Esophagus (tissue), 2 donors: ENCODE measurements at regions not wholly inside any gene's neighbourhood (a gene's known extent, or its start where the extent isn't known, plus 50 kb on each side); places are given as distances from the start of the nearest gene placed in this dataset.
"Not testable (repeated sequence)": the region's sequence is repeated elsewhere in the genome, so short reads cannot be mapped to it uniquely, and the experiment has no call there.

Experiments
- H3K27ac ChIP-seq, 2 donors: one replicate each; pipeline ENCODE4 v1.5.1; 2013; ENCODE audit warnings: low read depth in 2 of 2, mild to moderate bottlenecking in 2 of 2, inconsistent platforms in 1 of 2, low read length in 1 of 2, moderate library complexity in 1 of 2
- H3K27me3 ChIP-seq, 2 donors: one replicate each; pipeline ENCODE4 v1.6.1; 2013; ENCODE audit warnings: low read length in 2 of 2, control low read depth in 1 of 2, mild to moderate bottlenecking in 1 of 2; ENCODE audit not compliant: insufficient read depth in 2 of 2, control insufficient read depth in 1 of 2
- H3K36me3 ChIP-seq, 2 donors: one replicate each; pipeline ENCODE4 v1.6.1; 2013; ENCODE audit warnings: low read length in 1 of 2; ENCODE audit not compliant: control insufficient read depth in 2 of 2, insufficient read depth in 2 of 2
- H3K4me1 ChIP-seq, 2 donors: one replicate each; pipeline ENCODE4 v1.6.1; 2013; ENCODE audit warnings: low read length in 1 of 2; ENCODE audit not compliant: control insufficient read depth in 2 of 2, insufficient read depth in 2 of 2
- H3K4me3 ChIP-seq, 2 donors: one replicate each; pipeline ENCODE4 v1.5.1; 2013; ENCODE audit warnings: low read length in 2 of 2, mild to moderate bottlenecking in 2 of 2, low read depth in 1 of 2, moderate library complexity in 1 of 2
- H3K9me3 ChIP-seq, 2 donors: one replicate each; pipeline ENCODE4 v1.6.1; 2013; ENCODE audit warnings: mild to moderate bottlenecking in 2 of 2, low read depth in 1 of 2, low read length in 1 of 2, moderate library complexity in 1 of 2; ENCODE audit not compliant: control insufficient read depth in 2 of 2, insufficient read depth in 1 of 2
- WGBS, 2 donors: extraction: QIAGEN DNeasy Blood & Tissue Kit; methylation state at CpG; one replicate each; pipeline ENCODE4 v1.1.7; 2013; 5-methylcytosine and 5-hydroxymethylcytosine counted together
- donor health status: healthy with polysubstance abuse.
- donor health status: Bipolar disorder and iron deficiency.

DNA sequence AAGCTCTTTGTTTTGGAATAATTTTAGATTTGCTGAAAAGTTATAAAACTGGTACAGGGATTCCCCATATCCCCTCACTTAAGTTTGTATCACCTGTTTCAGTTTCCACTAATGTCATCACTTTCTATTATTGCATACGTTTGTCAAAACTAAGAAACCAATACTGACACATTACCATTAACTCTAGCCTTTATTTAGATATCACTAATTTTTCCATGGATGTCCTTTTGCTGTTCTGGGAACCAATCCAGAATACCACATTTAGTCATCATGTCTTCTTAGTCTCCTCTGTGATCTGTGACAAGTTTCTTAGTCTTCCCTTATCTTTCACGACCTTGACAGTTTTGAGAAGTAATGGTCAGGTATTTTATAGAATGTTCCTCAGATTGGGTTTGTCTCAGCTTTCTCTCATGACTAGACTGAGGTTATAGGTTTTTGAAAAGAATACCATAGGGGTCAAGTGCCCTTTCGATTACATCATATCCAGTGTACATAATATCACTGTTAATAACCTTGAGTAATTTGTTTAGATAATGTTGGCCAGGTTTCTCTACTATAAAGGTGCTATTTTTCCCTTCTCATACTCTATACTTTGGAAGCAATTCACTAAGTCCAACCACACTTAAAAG is 51.9 kb upstream of the NMUR2 start:
- no peaks in the 10 kb centered on the region for H3K9me3 ChIP-seq
- no peak overlapping the region for H3K4me3 ChIP-seq
- H3K4me1 ChIP-seq, result no peaks in the 10 kb centered on the region
- no peak overlapping the region for H3K27ac ChIP-seq
- WGBS, 2 donors, result 74 to 84% methylated on average over 3 of the region's 3 CpGs
- H3K27me3 ChIP-seq, result no peaks in the 10 kb centered on the region
- H3K36me3 ChIP-seq, result no peaks in the 10 kb centered on the region

DNA sequence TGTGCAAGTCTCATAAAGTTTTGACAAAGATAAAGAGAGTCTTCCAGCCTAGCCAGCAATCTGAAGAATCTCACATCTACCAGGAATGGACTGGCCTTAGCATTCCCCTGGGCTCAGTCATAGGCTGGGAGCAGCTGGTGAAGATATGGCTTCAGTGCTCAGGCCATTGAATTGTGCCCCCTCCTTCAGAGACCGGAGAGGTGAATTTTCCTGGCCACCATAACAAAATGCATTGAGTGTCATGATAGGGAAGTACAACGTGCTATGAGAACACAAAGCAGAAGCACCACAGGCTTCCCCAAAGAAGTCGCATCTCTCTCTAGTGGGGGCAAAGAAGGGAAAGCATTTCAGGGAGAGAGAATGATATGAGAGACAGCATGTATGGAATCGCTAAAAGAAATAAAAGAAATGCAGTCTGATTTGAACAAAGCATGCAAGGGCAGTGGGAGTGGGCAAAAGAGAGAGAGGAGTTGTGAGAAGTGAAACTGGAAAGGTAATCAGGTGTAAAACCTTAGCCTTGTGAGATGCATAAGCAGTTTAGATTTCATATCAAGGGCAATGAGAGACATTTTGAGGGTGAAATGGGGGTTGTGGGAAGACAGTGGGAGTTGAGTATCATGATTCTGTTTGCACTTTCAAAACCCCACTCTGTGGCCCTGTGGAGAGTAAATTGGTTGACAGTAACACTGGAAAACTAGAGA is 57.1 kb upstream of the NMUR2 start:
- no peak overlapping the region for H3K27ac ChIP-seq
- no peaks in the 10 kb centered on the region for H3K36me3 ChIP-seq
- 42 to 62% methylated on average over 4 of the region's 4 CpGs for WGBS, 2 donors
- H3K27me3 ChIP-seq, result no peaks in the 10 kb centered on the region
- H3K4me3 ChIP-seq, result no peak overlapping the region
- H3K9me3 ChIP-seq, result no peaks in the 10 kb centered on the region
- no peaks in the 10 kb centered on the region for H3K4me1 ChIP-seq

DNA sequence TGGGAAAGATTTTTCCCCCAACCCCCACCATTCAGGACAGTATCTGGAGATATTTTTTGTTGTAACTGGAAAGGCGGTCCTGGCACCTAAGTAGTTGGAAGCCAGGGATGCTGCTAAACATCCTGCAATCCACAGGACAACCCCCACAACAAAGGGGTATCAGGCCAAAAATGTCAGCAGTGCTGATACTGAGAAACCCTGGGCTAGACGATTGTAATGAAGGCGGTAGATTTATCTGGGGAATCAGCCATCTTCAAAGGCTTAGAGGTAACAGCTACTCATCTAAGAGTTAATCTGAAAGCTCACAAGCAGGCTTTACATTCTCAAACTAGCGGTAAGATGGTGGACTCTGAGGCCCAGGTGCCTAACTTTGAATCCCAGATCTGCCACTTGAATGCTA is 59.0 kb upstream of the NMUR2 start:
- Histone ChIP-seq H3K4me1 (no peaks in the 10 kb centered on the region), H3K4me3 (no peak overlapping the region), H3K27ac (no peak overlapping the region), H3K27me3 (no peaks in the 10 kb centered on the region), H3K9me3 (no peaks in the 10 kb centered on the region), H3K36me3 (no peaks in the 10 kb centered on the region)
- WGBS, 2 donors, result 60 to 68% methylated on average over 4 of the region's 4 CpGs

DNA sequence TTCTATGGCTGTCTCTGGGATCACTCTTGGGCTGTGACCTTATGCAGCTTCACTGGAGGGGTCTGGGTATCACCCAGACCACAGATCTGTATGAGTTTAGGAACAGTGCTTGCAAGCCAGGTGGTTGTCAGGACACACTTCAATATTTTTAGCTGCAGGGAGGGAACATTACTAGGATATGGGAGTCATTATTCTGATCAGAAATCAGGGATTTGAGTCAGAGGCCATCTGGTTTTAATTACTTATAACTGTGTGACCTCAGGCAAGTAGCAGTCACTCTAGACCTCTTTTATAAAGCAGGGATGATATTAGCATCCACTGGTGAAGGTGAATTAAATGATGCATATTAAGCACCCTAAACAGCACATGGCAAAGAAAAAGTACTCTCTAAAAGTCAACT is 60.1 kb upstream of the NMUR2 start:
- Histone ChIP-seq H3K9me3 (no peaks in the 10 kb centered on the region), H3K27me3 (no peaks in the 10 kb centered on the region), H3K4me1 (no peaks in the 10 kb centered on the region), H3K27ac (no peak overlapping the region), H3K4me3 (no peak overlapping the region), H3K36me3 (no peaks in the 10 kb centered on the region)

DNA sequence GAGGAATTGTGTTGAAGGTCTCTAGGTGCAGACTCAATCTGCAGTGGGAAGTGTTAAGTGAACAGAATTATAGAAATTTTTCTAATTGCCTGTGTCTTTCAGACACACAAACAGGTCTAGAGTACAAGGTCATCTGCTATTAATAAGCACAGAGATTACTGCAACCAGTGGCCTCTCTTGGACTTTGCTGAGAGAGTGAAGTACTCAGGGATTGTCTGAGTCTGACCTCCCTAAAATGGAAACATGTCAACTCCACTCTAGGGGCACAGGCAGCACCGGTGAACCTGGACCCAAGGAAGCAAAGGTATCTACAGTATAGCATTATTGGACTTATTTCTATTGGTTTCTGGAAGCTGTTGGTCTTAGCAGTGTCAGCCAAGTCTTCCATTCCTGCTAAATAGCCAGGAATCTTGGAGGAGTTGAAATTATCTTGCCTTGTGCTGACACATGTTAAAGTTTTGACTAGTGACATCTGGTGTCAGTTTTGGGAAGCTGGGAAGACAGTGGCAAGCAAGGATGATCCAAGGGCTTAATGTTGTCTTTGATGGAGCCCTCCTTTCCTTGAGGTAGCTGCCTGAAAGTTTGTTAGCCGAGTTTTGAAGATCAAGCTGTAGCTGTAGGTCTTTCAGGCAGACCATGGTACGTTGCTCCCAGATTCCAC is 61.1 kb upstream of the NMUR2 start:
- H3K27ac ChIP-seq, result no peak overlapping the region
- H3K4me1 ChIP-seq, result no peaks in the 10 kb centered on the region
- H3K9me3 ChIP-seq, result no peaks in the 10 kb centered on the region
- H3K36me3 ChIP-seq, result no peaks in the 10 kb centered on the region
- no peak overlapping the region for H3K4me3 ChIP-seq
- no peaks in the 10 kb centered on the region for H3K27me3 ChIP-seq
- 61 to 76% methylated on average over 3 of the region's 3 CpGs for WGBS, 2 donors

DNA sequence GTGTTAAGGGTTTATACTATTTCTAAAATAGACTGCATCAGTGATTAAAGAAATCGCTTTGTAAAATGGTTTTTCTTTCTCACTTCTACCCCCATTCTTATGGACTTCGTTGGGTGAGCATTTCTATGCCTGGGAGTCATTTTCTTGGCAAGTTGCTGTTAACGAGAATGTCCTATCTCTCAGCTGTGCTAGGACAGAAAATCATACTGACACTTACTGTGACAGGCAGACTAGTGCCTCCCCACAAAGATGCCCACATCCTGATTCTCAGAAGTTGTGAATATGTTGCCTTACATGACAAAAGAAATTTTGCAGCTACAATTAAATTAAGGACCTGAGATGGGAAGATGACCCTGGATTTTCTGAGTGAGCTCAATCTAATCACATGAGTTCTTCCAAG is 65.1 kb upstream of the NMUR2 start:
- no peaks in the 10 kb centered on the region for H3K9me3 ChIP-seq
- no peak overlapping the region for H3K27ac ChIP-seq
- H3K36me3 ChIP-seq, result no peaks in the 10 kb centered on the region
- H3K27me3 ChIP-seq, result no peaks in the 10 kb centered on the region
- WGBS, 2 donors, result 54 to 59% methylated on average over 3 of the region's 3 CpGs
- H3K4me1 ChIP-seq, result no peaks in the 10 kb centered on the region
- H3K4me3 ChIP-seq, result no peak overlapping the region

DNA sequence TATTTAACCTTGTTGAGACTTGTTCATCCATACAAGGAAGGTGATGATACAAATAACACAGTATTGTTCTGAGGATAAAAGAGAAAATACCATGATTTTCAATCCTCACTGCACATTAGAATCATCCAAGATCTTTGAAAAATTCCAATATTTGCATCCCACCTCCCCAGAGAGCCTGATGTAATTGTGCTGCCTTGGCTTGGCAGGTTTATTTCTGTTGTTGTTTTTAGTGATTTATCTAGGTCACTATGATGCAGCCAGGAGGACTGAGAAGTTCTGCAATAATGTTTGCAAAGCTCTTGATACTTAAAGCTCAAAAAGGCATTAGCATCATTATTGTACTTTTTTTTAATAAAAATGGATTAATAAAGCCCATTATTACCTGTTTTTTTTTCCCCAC is 67.0 kb upstream of the NMUR2 start:
- H3K9me3 ChIP-seq, result no peaks in the 10 kb centered on the region
- no peaks in the 10 kb centered on the region for H3K36me3 ChIP-seq
- no peaks in the 10 kb centered on the region for H3K27me3 ChIP-seq

DNA sequence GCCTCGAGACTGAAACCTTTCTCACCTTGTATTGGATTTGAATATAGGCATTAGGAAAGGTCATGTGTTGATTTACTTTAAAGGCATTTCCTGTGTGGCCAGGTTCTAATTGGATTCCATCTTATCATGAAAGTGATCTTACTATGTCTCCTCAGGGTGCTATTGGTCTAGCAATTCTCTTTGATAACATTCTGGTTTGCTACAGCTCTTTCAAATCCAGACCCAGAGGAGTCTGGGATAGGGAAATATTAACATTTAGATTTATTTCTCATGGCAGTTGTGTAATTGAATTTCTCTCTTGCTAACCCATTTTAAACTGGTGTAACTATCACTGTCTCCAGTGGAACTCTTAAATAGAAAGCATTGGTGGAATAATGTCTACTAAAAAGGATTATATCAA is 69.9 kb upstream of the NMUR2 start:
- 47 to 50% methylated on average over 1 of the region's 1 CpG for WGBS, 2 donors
- no peaks in the 10 kb centered on the region for H3K36me3 ChIP-seq
- no peak overlapping the region for H3K27ac ChIP-seq
- no peak overlapping the region for H3K4me3 ChIP-seq
- no peaks in the 10 kb centered on the region for H3K4me1 ChIP-seq
- H3K9me3 ChIP-seq, result no peaks in the 10 kb centered on the region
- no peaks in the 10 kb centered on the region for H3K27me3 ChIP-seq

More for the DNA sequence above, 67.0 kb upstream of the NMUR2 start:
- H3K4me1 ChIP-seq, result no peaks in the 10 kb centered on the region
- H3K27ac ChIP-seq, result no peak overlapping the region
- no peak overlapping the region for H3K4me3 ChIP-seq

DNA sequence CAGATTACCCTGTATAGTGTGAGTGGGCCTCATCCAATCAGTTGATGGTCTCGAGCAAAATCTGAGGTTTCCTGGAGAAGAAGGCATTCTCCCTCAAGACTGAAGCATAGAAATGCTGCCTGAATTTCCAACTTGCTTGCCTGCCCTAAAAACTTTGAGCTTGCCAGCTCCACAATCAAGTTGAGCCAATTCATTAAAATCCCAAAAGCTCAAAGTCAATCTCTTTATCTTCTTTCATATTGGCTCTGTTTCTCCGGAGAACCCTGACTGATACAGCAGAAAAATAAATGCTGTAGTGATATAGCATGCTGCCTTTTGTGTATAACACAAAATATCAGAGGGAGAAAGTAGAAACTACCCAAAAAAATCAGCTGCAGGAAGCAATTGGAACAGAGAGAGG is 72.5 kb upstream of the NMUR2 start:
- Histone ChIP-seq H3K9me3 (no peaks in the 10 kb centered on the region), H3K27me3 (no peaks in the 10 kb centered on the region), H3K4me1 (no peaks in the 10 kb centered on the region), H3K27ac (no peak overlapping the region), H3K36me3 (no peaks in the 10 kb centered on the region), H3K4me3 (no peak overlapping the region)
- WGBS, 2 donors, result 48 to 61% methylated on average over 2 of the region's 2 CpGs

DNA sequence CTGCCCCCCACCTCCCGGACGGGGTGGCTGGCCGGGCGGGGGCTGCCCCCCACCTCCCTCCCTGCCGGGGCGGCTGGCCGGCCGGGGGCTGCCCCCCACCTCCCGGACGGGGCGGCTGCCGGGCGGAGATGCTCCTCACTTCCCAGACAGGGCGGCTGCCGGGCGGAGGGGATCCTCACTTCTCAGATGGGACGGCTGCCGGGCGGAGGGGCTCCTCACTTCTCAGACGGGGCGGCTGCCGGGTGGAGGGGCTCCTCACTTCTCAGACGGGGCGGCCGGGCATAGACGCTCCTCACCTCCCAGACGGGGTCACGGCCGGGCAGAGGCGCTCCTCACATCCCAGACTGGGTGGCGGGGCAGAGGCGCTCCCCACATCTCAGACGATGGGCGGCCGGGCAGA is 74.8 kb upstream of the NMUR2 start:
- not testable (repeated sequence) for H3K9me3 ChIP-seq, H3K27ac ChIP-seq, H3K4me3 ChIP-seq, H3K27me3 ChIP-seq, H3K4me1 ChIP-seq, H3K36me3 ChIP-seq
- WGBS, 2 donors, result 97% methylated on average over 23 to 35 of the region's 35 CpGs
